Loucy (cell line): ENCODE measurements at regions not wholly inside any gene's neighbourhood (a gene's known extent, or its start where the extent isn't known, plus 50 kb on each side); places are given as distances from the start of the nearest gene placed in this dataset.

Source experiments
- H2AFZ ChIP-seq: fragments of 200-600 bp; sonication (generic); 2 replicates; pipeline ENCODE4 v1.6.0; 2016; ENCODE audit warnings: antibody characterized with exemption, mild to moderate bottlenecking, low read length, moderate library complexity
- H3F3A ChIP-seq: fragments of 200-600 bp; 2 replicates; pipeline ENCODE4 v1.6.0; 2016; ENCODE audit warnings: antibody characterized with exemption, low read depth, mild to moderate bottlenecking
- H3K27me3 ChIP-seq: fragments of 200-600 bp; sonication (generic); 2 replicates; pipeline ENCODE4 v1.6.1; 2014; ENCODE audit warnings: low read length, mild to moderate bottlenecking; ENCODE audit not compliant: insufficient read depth, poor library complexity, severe bottlenecking
- H3K36me3 ChIP-seq: fragments of 200-600 bp; sonication (generic); 2 replicates; pipeline ENCODE4 v1.6.1; 2016; ENCODE audit warnings: low read length; ENCODE audit not compliant: insufficient read depth
- H3K4me1 ChIP-seq: fragments of 200-600 bp; sonication (generic); 2 replicates; pipeline ENCODE4 v1.5.1; 2014; ENCODE audit warnings: low read length, mild to moderate bottlenecking; ENCODE audit not compliant: insufficient read depth, poor library complexity, severe bottlenecking
- H3K4me2 ChIP-seq: fragments of 200-600 bp; sonication (generic); 2 replicates; pipeline ENCODE4 v1.6.0; 2014; ENCODE audit warnings: antibody characterized with exemption, low read length, low read depth, mild to moderate bottlenecking; ENCODE audit not compliant: poor library complexity, severe bottlenecking
- H3K4me3 ChIP-seq: fragments of 200-600 bp; sonication (generic); 2 replicates; pipeline ENCODE4 v1.5.1; 2014; ENCODE audit warnings: low read length, mild to moderate bottlenecking, mixed read lengths; ENCODE audit not compliant: poor library complexity, severe bottlenecking
- H3K79me2 ChIP-seq: fragments of 200-600 bp; sonication (generic); 2 replicates; pipeline ENCODE4 v1.6.1; 2014; ENCODE audit warnings: low read length; ENCODE audit not compliant: insufficient read depth
- H3K9ac ChIP-seq: fragments of 200-600 bp; sonication (generic); 2 replicates; pipeline ENCODE4 v1.6.0; 2014; ENCODE audit warnings: mild to moderate bottlenecking, low read depth, low read length, moderate library complexity; ENCODE audit not compliant: poor library complexity, severe bottlenecking
- H3K9me2 ChIP-seq: fragments of 200-600 bp; sonication (generic); replicated peaks from 2 replicates; pipeline ENCODE4 v1.6.1; 2016; ENCODE audit warnings: low read depth, low read length, mixed read lengths
- H3K9me3 ChIP-seq: fragments of 200-600 bp; sonication (generic); 2 replicates; pipeline ENCODE4 v1.6.1; 2014; ENCODE audit warnings: mild to moderate bottlenecking, antibody characterized with exemption, low read length, low read depth; ENCODE audit not compliant: insufficient read depth
- H4K20me1 ChIP-seq: fragments of 200-600 bp; sonication (generic); 2 replicates; pipeline ENCODE4 v1.6.0; 2014; ENCODE audit warnings: antibody characterized with exemption, low read length, mild to moderate bottlenecking; ENCODE audit not compliant: insufficient read depth, poor library complexity, severe bottlenecking
- EZH2phosphoT487 ChIP-seq: fragments of 200-600 bp; IDR thresholded peaks from 2 replicates; pipeline ENCODE4 v1.6.1; 2018; ENCODE audit warnings: antibody characterized with exemption, mild to moderate bottlenecking, moderate library complexity, borderline replicate concordance
- TF ChIP-seq, protein P1 (sequence below): fragments of 200-600 bp; sonication (generic); conservative IDR thresholded peaks from 2 replicates; pipeline ENCODE4 v1.5.1; 2014; ENCODE audit warnings: mild to moderate bottlenecking, antibody characterized with exemption, low read length

DNA sequence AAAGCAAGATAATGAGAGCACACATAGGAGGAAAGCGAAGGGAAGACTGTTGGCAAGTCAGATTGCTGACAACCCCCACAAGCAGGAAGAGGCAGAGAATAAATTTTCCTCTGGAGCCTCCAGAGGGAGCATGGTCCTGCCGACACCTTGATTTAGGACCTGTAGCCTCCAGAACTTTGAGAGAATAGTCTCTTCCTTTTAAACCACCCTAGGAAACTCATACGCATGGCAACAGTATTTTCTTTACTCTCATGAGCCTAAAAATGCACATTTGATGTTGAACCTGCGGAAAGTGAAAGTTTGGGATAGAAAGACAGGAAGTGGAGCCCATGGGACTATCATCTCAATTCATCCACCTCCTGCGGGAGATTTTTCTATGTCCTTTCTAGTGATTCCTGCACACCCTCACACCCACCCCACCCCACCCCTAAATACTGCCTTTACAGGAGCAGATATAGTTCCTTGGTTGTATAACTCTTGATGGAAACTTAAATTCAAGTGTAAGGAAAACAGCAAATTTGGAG is 116.7 kb upstream of the LPP start:
- TF ChIP-seq EZH2phosphoT487 = no peak
- TF ChIP-seq, protein P1, sequence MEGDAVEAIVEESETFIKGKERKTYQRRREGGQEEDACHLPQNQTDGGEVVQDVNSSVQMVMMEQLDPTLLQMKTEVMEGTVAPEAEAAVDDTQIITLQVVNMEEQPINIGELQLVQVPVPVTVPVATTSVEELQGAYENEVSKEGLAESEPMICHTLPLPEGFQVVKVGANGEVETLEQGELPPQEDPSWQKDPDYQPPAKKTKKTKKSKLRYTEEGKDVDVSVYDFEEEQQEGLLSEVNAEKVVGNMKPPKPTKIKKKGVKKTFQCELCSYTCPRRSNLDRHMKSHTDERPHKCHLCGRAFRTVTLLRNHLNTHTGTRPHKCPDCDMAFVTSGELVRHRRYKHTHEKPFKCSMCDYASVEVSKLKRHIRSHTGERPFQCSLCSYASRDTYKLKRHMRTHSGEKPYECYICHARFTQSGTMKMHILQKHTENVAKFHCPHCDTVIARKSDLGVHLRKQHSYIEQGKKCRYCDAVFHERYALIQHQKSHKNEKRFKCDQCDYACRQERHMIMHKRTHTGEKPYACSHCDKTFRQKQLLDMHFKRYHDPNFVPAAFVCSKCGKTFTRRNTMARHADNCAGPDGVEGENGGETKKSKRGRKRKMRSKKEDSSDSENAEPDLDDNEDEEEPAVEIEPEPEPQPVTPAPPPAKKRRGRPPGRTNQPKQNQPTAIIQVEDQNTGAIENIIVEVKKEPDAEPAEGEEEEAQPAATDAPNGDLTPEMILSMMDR = no peak
- H3K4me1 ChIP-seq = peaks cover 27% of the 10 kb centered on the region
- no peaks in the 10 kb centered on the region for H3K27me3 ChIP-seq
- no peaks in the 10 kb centered on the region for H4K20me1 ChIP-seq
- H2AFZ ChIP-seq = no peak overlapping the region
- H3K36me3 ChIP-seq = no peaks in the 10 kb centered on the region
- no peaks in the 10 kb centered on the region for H3K9me2 ChIP-seq
- H3K4me2 ChIP-seq = no peak overlapping the region
- no peaks in the 10 kb centered on the region for H3F3A ChIP-seq
- H3K9me3 ChIP-seq = no peaks in the 10 kb centered on the region
- no peak overlapping the region for H3K4me3 ChIP-seq
- H3K79me2 ChIP-seq = no peaks in the 10 kb centered on the region
- H3K9ac ChIP-seq = no peak overlapping the region

DNA sequence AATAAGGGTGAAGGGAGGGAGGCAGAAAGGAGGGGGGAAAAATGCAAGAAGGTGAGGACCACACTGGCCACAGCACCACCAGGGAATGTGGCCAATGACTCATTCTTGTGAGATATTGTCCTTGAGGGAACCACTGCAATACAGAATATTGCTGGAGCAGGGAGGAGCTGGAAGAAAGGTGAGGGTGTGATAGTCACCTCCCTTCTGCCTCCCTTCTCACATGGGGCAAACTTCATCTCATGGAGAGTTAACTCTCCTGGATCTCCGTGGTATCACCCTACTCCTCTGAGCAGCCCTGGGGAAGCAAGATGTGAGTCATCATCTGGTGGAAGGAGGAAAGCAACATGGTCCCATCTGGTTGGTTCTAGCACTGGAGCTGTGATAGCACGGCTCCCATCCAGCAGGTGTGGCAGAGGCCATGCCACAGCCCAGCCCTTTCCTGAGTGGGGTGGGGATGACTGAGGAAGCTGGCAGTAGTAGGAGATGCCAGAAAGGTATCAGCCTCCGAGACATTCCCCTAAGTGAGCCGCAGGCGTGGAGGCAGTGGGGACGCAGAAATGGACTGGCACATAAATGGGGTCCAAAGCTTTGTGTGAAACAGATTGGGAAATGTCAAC is 115.9 kb upstream of the LPP start:
- TF ChIP-seq, protein P1 = no peak
- no peak for TF ChIP-seq EZH2phosphoT487
- Histone ChIP-seq H3F3A (no peaks in the 10 kb centered on the region), H3K4me2 (no peak overlapping the region), H3K9me2 (no peaks in the 10 kb centered on the region), H2AFZ (no peak overlapping the region), H3K36me3 (no peaks in the 10 kb centered on the region), H3K9ac (no peak overlapping the region), H4K20me1 (no peaks in the 10 kb centered on the region), H3K4me3 (no peak overlapping the region), H3K9me3 (no peaks in the 10 kb centered on the region), H3K79me2 (no peaks in the 10 kb centered on the region), H3K4me1 (peaks cover 27% of the 10 kb centered on the region), H3K27me3 (no peaks in the 10 kb centered on the region)

DNA sequence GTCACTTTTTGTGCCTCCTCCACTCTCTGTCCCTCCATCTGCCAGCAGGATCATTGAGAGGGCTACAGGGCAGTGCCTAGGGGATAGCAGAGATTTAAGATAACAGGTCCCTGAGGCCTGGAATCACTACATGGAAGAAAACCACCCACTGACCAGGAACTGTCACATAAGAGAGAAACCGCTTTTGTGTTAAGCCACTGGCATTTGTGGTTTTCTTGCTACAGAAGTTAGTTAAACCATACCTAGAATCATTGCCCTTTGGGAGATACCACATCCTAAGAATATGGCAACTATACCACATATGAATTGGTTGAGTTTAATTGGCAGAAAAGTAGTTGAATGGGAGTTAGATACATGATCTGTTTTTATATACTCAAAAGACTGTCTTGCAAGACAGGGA is 112.8 kb upstream of the LPP start:
- no peaks in the 10 kb centered on the region for H3K9me2 ChIP-seq
- no peak overlapping the region for H3K9ac ChIP-seq
- H3K4me1 ChIP-seq = peaks cover 24% of the 10 kb centered on the region
- H3K27me3 ChIP-seq = no peaks in the 10 kb centered on the region
- H3K36me3 ChIP-seq = no peaks in the 10 kb centered on the region
- no peak overlapping the region for H3K4me3 ChIP-seq
- H3F3A ChIP-seq = no peaks in the 10 kb centered on the region
- no peak overlapping the region for H2AFZ ChIP-seq
- H4K20me1 ChIP-seq = no peaks in the 10 kb centered on the region
- no peaks in the 10 kb centered on the region for H3K79me2 ChIP-seq
- TF ChIP-seq EZH2phosphoT487 = no peak
- TF ChIP-seq, protein P1 = no peak
- H3K4me2 ChIP-seq = no peak overlapping the region
- H3K9me3 ChIP-seq = no peaks in the 10 kb centered on the region
